HFF-Myc (cell line): ENCODE measurements at regions not wholly inside any gene's neighbourhood (a gene's known extent, or its start where the extent isn't known, plus 50 kb on each side); places are given as distances from the start of the nearest gene placed in this dataset.

Experiments used
- DNase-seq: peaks from one replicate; pipeline ENCODE4 v3.0.0-alpha.2; 2011; ENCODE audit warnings: low read depth; ENCODE audit errors: extremely low read depth
- H3K4me3 ChIP-seq: replicated peaks from 2 replicates; pipeline ENCODE4 v1.5.1; 2011; ENCODE audit warnings: low read depth, mild to moderate bottlenecking, control low read depth, low read length
- TF ChIP-seq, protein P1 (sequence below): IDR thresholded peaks from 2 replicates; pipeline ENCODE4 v1.5.1; 2012; ENCODE audit warnings: mild to moderate bottlenecking, low read depth, low read length, control low read depth; ENCODE audit errors: missing control alignments

DNA sequence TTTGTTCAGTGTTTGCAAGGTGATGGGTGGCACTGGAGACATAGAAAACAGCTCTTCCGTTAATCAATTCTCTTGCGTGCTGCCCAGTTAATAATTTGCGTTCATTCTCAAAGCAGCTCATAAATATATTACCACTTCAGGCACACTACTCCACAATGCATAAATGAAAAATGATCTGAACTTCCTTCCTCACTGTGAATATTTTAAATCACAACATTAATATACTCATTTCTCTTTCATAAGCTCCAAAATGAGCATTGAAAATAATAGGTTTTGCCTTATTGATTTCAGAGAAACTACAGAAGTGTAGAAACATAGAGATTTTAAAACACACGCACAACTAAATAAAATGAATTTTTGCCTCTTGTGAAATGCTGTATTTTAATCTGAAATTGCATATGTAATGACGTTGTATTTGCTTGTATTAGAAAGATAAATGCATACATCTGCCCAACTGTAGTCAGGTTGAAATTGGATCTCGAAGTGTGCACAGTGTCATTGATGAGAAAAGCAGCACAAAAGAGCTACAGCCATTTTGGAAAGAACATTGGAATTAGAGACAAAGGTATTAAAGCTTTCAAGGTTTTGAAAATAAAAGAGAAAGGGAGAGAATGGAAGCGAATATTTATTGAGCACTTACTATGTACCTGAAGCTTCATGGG, 350.5 kb downstream of the LPIN1 start:
- TF ChIP-seq, protein P1, sequence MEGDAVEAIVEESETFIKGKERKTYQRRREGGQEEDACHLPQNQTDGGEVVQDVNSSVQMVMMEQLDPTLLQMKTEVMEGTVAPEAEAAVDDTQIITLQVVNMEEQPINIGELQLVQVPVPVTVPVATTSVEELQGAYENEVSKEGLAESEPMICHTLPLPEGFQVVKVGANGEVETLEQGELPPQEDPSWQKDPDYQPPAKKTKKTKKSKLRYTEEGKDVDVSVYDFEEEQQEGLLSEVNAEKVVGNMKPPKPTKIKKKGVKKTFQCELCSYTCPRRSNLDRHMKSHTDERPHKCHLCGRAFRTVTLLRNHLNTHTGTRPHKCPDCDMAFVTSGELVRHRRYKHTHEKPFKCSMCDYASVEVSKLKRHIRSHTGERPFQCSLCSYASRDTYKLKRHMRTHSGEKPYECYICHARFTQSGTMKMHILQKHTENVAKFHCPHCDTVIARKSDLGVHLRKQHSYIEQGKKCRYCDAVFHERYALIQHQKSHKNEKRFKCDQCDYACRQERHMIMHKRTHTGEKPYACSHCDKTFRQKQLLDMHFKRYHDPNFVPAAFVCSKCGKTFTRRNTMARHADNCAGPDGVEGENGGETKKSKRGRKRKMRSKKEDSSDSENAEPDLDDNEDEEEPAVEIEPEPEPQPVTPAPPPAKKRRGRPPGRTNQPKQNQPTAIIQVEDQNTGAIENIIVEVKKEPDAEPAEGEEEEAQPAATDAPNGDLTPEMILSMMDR, result no peak
- DNase-seq, result no peak
- no peak overlapping the region for H3K4me3 ChIP-seq

DNA sequence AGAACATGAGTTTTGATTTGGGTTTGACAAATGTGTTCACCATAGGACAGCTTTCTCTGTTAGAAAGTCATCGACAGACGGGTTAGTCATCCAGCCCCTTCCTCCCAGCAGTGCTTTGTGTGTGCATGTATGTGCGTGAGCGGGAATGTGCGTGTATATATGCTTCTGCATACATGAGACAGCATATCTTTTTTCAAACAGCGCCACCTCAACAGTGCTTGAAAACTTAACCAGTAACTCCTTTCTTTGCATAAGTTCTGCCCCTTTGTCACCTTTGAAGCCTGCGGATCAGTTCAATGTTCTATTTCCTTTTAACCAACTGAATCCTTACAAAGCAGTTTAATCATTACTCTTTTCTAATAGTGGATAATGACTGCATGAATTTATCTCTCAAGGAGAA, 351.4 kb downstream of the LPIN1 start:
- DNase-seq, result no peak
- TF ChIP-seq, protein P1, result no peak
- no peak overlapping the region for H3K4me3 ChIP-seq

DNA sequence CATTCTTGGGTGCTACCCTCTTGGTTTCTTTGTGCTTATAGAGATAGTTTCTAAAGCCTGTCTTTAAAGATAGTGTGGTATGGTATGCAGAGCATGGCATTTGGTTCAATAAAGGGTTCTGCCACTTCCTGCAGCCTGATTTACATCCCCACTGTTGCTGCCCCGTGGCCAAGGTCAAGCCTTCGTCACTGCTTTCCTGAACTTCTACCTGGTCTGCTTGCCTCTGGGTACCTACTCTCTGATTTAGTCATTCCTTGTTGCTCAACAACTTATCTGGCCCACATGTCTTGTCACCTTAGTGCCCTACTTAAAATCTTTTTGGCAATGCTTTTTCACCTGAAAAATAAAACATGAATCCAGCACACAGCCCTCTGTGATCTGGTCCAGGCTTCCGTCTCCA, 352.9 kb downstream of the LPIN1 start:
- DNase-seq, result no peak
- TF ChIP-seq, protein P1, result no peak
- H3K4me3 ChIP-seq, result no peak overlapping the region

DNA sequence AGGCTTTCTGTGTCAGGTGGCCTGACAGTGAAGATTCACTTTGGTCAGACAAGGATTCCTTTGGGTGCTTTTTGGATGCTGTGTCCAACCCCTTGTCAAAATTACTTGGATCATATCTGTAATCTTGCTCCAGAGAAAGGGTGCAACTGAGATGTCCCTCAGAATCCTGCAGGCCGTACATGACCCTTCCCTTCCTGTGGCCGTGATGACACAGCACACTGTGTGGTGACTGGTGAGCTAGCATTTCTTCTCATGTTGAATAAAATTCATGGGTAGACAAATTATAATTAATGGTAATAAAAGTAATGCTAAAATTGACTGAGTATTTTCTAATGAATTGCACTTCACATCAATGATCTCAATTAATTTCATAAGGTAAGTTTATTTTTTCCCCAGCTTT, 356.2 kb downstream of the LPIN1 start:
- DNase-seq, result no peak
- H3K4me3 ChIP-seq, result no peak overlapping the region
- TF ChIP-seq, protein P1, result no peak

DNA sequence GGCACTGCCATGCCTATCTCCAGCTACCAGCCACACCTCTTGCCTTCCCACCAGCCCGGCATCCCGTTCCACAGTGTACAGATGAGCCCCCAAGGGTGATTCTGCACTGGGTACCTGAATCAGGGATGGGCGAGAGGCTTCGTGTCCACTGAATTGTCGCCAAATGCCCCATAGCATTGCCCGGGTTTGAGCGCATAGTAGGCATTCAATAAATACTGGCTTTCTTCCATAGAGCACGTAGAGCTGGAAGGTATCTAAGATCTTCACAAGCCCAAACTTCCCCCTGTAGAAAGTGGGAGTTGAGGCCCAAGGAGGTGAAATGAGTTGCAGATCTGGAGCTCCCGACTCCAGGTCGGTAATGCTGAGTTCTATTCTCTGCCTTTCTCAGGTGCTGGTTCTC, 358.7 kb downstream of the LPIN1 start:
- TF ChIP-seq, protein P1, result no peak
- no peak overlapping the region for H3K4me3 ChIP-seq
- DNase-seq, result no peak

DNA sequence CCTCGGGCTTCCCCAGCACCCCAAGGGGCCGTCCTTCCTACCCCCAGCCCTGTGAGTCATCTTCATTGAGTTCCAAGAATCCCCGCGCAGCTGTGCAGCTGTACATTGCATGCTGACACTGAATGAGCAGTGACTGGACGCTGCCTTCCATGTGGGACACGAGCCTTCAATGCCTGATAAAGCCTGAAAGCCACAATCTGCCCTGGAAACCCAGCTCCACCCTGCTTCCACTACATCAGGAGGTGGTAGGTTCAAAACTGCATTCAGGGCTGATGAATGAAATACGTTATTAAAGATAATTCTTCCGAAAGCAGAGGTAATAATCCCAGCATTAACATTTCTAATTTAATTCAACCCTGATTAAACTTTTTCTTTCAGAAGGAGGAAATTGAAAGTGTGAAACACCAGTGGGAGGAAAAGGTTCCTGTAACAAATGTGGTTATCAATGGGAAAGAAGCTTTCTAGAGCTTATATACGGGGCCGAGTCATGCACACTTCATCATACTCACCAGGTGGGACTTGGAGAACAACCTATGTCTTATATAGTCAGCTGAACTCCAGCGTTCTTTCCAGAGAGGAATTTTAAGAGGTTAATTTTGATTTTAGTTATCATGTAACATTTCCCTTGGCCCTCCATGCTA, 360.1 kb downstream of the LPIN1 start:
- peak; percentile 94 for DNase-seq
- H3K4me3 ChIP-seq, result no peak overlapping the region

More for the DNA sequence above, 360.1 kb downstream of the LPIN1 start:
- TF ChIP-seq, protein P1, result no peak
